Thyroid gland (tissue), 4 donors: ENCODE measurements at regions not wholly inside any gene's neighbourhood (a gene's known extent, or its start where the extent isn't known, plus 50 kb on each side); places are given as distances from the start of the nearest gene placed in this dataset. TPM values are rescaled to one million over a fixed set of nuclear protein-coding genes. Genes with fewer than 3 reads are reported as not detected.

Source experiments
- DNase-seq, 2 donors: peaks; one replicate each; pipeline ENCODE4 v3.0.0-alpha.2; 2019
- H3K27ac ChIP-seq, 3 donors: fragments of 200-600 bp; sonication (generic); 1 replicate in 2 of 3; 2 replicates in 1 of 3; pipeline ENCODE4 v1.5.1; 2016 to 2019; ENCODE audit warnings: mild to moderate bottlenecking in 1 of 3, moderate library complexity in 1 of 3
- H3K27me3 ChIP-seq: fragments of 200-600 bp; sonication (generic); one replicate; pipeline ENCODE4 v1.5.1; 2019
- H3K36me3 ChIP-seq, 2 donors: fragments of 200-600 bp; sonication (generic); one replicate each; pipeline ENCODE4 v1.5.1; 2016 to 2019
- H3K4me1 ChIP-seq, 2 donors: fragments of 200-600 bp; sonication (generic); one replicate each; pipeline ENCODE4 v1.5.1; 2017 to 2019
- H3K4me3 ChIP-seq, 3 donors: fragments of 200-600 bp; sonication (generic); replicated peaks in 1 of 3; 1 replicate in 2 of 3; 2 replicates in 1 of 3; pipeline ENCODE4 v1.5.1; 2016; ENCODE audit warnings: mild to moderate bottlenecking in 1 of 3
- H3K9me3 ChIP-seq: fragments of 200-600 bp; sonication (generic); one replicate; pipeline ENCODE4 v1.5.1; 2017
- POLR2A ChIP-seq, 2 donors: fragments of 450-650 bp; IDR thresholded peaks; one replicate each; pipeline ENCODE4 v1.6.1; 2017; ENCODE audit warnings: antibody characterized with exemption in 2 of 2, mild to moderate bottlenecking in 2 of 2, moderate library complexity in 1 of 2
- WGBS, 2 donors: methylation state at CpG; one replicate each; pipeline ENCODE4 v1.1.5; 2017; 5-methylcytosine and 5-hydroxymethylcytosine counted together
- intact Hi-C: fragments of 100-400 bp; cut with DNase I; formaldehyde crosslinking; loops from one replicate; pipeline ENCODE4 v1.15.1; 2023
- small RNA-seq: library from RNA; depleted of rRNA; stranded (forward); fragments of <200 nt; gene quantifications from one replicate; pipeline ENCODE3, GENCODE V24; 2016
- TF ChIP-seq, protein P1 (sequence below), 6 experiments: fragments of 200-600 bp in 3 of 6; fragments of 450-650 bp in 3 of 6; sonication (generic) in 3 of 6; IDR thresholded peaks; one replicate each; pipeline ENCODE4 v1.5.1; 2016 to 2019; ENCODE audit warnings: antibody characterized with exemption in 6 of 6, mild to moderate bottlenecking in 2 of 6, inconsistent platforms in 1 of 6, moderate library complexity in 1 of 6

DNA sequence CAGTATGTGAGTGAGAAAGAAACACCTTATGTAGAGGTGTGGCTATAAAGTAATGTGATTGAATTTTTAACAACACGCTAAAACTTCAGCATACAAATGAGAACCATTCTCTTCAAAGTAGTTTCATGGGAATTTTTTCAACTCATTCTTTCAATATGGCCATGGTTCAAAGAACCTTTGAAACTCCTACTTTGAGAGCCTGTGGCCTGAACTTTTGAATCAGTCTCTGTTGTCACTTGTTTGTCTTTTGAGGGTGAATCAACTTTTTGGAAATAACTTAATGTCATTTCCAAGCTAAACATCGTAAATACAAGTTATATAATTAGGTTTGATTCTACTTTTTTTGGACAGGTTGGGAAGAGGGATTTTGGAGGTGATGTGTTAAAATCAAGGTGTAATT, 49.9 kb upstream of the CASK start:
- no peaks in the 10 kb centered on the region for H3K4me1 ChIP-seq
- H3K27me3 ChIP-seq = no peaks in the 10 kb centered on the region
- no peaks in the 10 kb centered on the region for H3K9me3 ChIP-seq
- intact Hi-C loops = no loop called here
- no peaks in the 10 kb centered on the region for H3K36me3 ChIP-seq
- 94 to 96% methylated on average over 2 of the region's 2 CpGs for WGBS, 2 donors
- no peak overlapping the region for H3K27ac ChIP-seq
- DNase-seq = no peak
- H3K4me3 ChIP-seq = no peak overlapping the region
- TF ChIP-seq, protein P1, sequence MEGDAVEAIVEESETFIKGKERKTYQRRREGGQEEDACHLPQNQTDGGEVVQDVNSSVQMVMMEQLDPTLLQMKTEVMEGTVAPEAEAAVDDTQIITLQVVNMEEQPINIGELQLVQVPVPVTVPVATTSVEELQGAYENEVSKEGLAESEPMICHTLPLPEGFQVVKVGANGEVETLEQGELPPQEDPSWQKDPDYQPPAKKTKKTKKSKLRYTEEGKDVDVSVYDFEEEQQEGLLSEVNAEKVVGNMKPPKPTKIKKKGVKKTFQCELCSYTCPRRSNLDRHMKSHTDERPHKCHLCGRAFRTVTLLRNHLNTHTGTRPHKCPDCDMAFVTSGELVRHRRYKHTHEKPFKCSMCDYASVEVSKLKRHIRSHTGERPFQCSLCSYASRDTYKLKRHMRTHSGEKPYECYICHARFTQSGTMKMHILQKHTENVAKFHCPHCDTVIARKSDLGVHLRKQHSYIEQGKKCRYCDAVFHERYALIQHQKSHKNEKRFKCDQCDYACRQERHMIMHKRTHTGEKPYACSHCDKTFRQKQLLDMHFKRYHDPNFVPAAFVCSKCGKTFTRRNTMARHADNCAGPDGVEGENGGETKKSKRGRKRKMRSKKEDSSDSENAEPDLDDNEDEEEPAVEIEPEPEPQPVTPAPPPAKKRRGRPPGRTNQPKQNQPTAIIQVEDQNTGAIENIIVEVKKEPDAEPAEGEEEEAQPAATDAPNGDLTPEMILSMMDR (IDR thresholded peaks at IDR 0.05) = no peak
- TF ChIP-seq POLR2A (IDR thresholded peaks at IDR 0.05) = no peak

Small RNAs in the stretch of these regions (small RNA-seq; reads per million reads assigned to genes)
- gene RNU6-1124P (not detected), gene RNU6-630P (not detected), gene Z92545.1 (not detected)
